SK-N-SH (cell line): ENCODE measurements at regions not wholly inside any gene's neighbourhood (a gene's known extent, or its start where the extent isn't known, plus 50 kb on each side); places are given as distances from the start of the nearest gene placed in this dataset.

Experiments
- CTCF ChIA-PET: fragments of 300-600, 350-600 bp; formaldehyde crosslinking; extraction: SDS; loops from one replicate; lab custom pipeline; 2021; lab: Yijun Ruan, JAX
- POLR2A ChIA-PET: fragments of 350-600 bp; sonication (Branson Sonifier 250); formaldehyde crosslinking; extraction: SDS; loops from one replicate; lab custom pipeline; 2020; ENCODE audit warnings: antibody characterized with exemption, inconsistent platforms; lab: Yijun Ruan, JAX
- DNase-seq: peaks from one replicate; pipeline ENCODE4 v3.0.0; 2012
- H2AFZ ChIP-seq: fragments of 200-600 bp; sonication (generic); 2 replicates; pipeline ENCODE4 v1.8.1; 2016; ENCODE audit warnings: antibody characterized with exemption, mild to moderate bottlenecking, low read depth
- H3F3A ChIP-seq: fragments of 200-600 bp; sonication (generic); replicated peaks from 2 replicates; pipeline ENCODE3; 2016; ENCODE audit warnings: antibody characterized with exemption, mild to moderate bottlenecking; ENCODE audit not compliant: insufficient read depth
- H3K27ac ChIP-seq, 2 experiments: fragments of 200-500 bp in 1 of 2; fragments of 200-600 bp in 1 of 2; sonication (Bioruptor generic) in 1 of 2; sonication (generic), shearing (Covaris generic) in 1 of 2; 2 replicates each; pipeline versions ENCODE4 v1.5.1 to v1.6.1; 2014 to 2016; ENCODE audit warnings: low read depth in 2 of 2, inconsistent platforms in 1 of 2, low read length in 1 of 2, mild to moderate bottlenecking in 1 of 2, mixed read lengths in 1 of 2
- H3K27me3 ChIP-seq: fragments of 200-600 bp; sonication (generic), shearing (Covaris generic); 2 replicates; pipeline ENCODE4 v1.6.1; 2016; ENCODE audit warnings: mixed run types; ENCODE audit not compliant: insufficient read depth
- H3K36me3 ChIP-seq, 2 experiments: fragments of 200-500 bp in 1 of 2; fragments of 200-600 bp in 1 of 2; sonication (Bioruptor generic) in 1 of 2; sonication (generic) in 1 of 2; replicated peaks in 1 of 2; 2 replicates each; pipeline versions ENCODE3 to v1.5.1; 2014 to 2016; ENCODE audit warnings: low read length in 1 of 2, mild to moderate bottlenecking in 1 of 2; ENCODE audit not compliant: insufficient read depth in 2 of 2, control insufficient read depth in 1 of 2
- H3K4me1 ChIP-seq, 2 experiments: fragments of 200-500 bp in 1 of 2; fragments of 200-600 bp in 1 of 2; sonication (Bioruptor generic) in 1 of 2; sonication (generic), shearing (Covaris generic) in 1 of 2; 2 replicates each; pipeline versions ENCODE4 v1.5.1 to v1.6.1; 2014 to 2016; ENCODE audit warnings: low read depth in 1 of 2, low read length in 1 of 2, mixed run types in 1 of 2; ENCODE audit not compliant: insufficient read depth in 2 of 2, control insufficient read depth in 1 of 2
- H3K4me2 ChIP-seq: fragments of 200-600 bp; sonication (generic), shearing (Covaris generic); 2 replicates; pipeline ENCODE4 v1.6.1; 2017; ENCODE audit warnings: mixed run types
- H3K4me3 ChIP-seq, 2 experiments: fragments of 200-500 bp in 1 of 2; fragments of 200-600 bp in 1 of 2; sonication (Bioruptor generic) in 1 of 2; sonication (generic), shearing (Covaris generic) in 1 of 2; 2 replicates each; pipeline versions ENCODE4 v1.5.1 to v1.8.1; 2014 to 2016; ENCODE audit warnings: low read depth in 2 of 2, inconsistent platforms in 1 of 2, low read length in 1 of 2, mild to moderate bottlenecking in 1 of 2, mixed read lengths in 1 of 2, moderate library complexity in 1 of 2
- H3K79me2 ChIP-seq: fragments of 200-600 bp; sonication (generic); 2 replicates; pipeline ENCODE4 v1.8.1; 2017; ENCODE audit warnings: mild to moderate bottlenecking; ENCODE audit not compliant: insufficient read depth
- H3K9ac ChIP-seq: fragments of 200-600 bp; sonication (generic); 2 replicates; pipeline ENCODE4 v1.6.1; 2017; ENCODE audit warnings: mixed run types
- H3K9me2 ChIP-seq: fragments of 200-600 bp; sonication (generic); 2 replicates; pipeline ENCODE4 v1.6.1; 2017; ENCODE audit warnings: mixed run types
- H3K9me3 ChIP-seq: fragments of 200-600 bp; sonication (generic); 2 replicates; pipeline ENCODE4 v1.6.1; 2017; ENCODE audit warnings: mixed run types, mild to moderate bottlenecking, moderate library complexity
- H4K20me1 ChIP-seq: fragments of 200-600 bp; sonication (generic); 2 replicates; pipeline ENCODE4 v1.6.1; 2017; ENCODE audit warnings: mild to moderate bottlenecking, mixed run types; ENCODE audit not compliant: insufficient read depth
- CHD2 ChIP-seq: fragments of 150-350 bp; IDR thresholded peaks from 2 replicates; pipeline ENCODE4 v1.6.1; 2018; ENCODE audit warnings: low read length; ENCODE audit not compliant: partially characterized antibody
- ELF1 ChIP-seq: IDR thresholded peaks from 2 replicates; pipeline ENCODE4 v1.4.0; 2012
- EP300 ChIP-seq, 2 experiments: IDR thresholded peaks; 2 replicates each; pipeline versions ENCODE4 v1.4.0 to v1.6.1; 2012; ENCODE audit warnings: borderline replicate concordance in 1 of 2, low read depth in 1 of 2, low read length in 1 of 2
- FOXJ3 ChIP-seq: sonication (generic); formaldehyde crosslinking; IDR thresholded peaks from 2 replicates; pipeline ENCODE4 v1.5.1; 2020; ENCODE audit warnings: mild to moderate bottlenecking, missing genetic modification reagents
- FOXM1 ChIP-seq: IDR thresholded peaks from 2 replicates; pipeline ENCODE4 v1.4.0; 2012; ENCODE audit warnings: low read depth, mild to moderate bottlenecking
- GABPA ChIP-seq: IDR thresholded peaks from 2 replicates; pipeline ENCODE4 v1.4.0; 2012; ENCODE audit warnings: low read depth, mild to moderate bottlenecking
- MEF2A ChIP-seq: IDR thresholded peaks from 2 replicates; pipeline ENCODE4 v1.4.0; 2012; ENCODE audit warnings: low read depth, borderline replicate concordance
- MXI1 ChIP-seq: IDR thresholded peaks from 2 replicates; pipeline ENCODE4 v1.6.1; 2012; ENCODE audit warnings: mild to moderate bottlenecking, low read depth, low read length, improper control_type of control experiment
- NRF1 ChIP-seq: IDR thresholded peaks from 2 replicates; pipeline ENCODE4 v1.6.1; 2012; ENCODE audit warnings: low read depth, mild to moderate bottlenecking, low read length
- POLR2AphosphoS5 ChIP-seq: IDR thresholded peaks from 2 replicates; pipeline ENCODE4 v1.6.1; 2012; ENCODE audit warnings: low read depth, low read length
- RAD21 ChIP-seq: IDR thresholded peaks from 2 replicates; pipeline ENCODE4 v1.6.1; 2012; ENCODE audit warnings: mild to moderate bottlenecking, low read length
- RCOR1 ChIP-seq: fragments of 150-350 bp; IDR thresholded peaks from 2 replicates; pipeline ENCODE4 v1.6.1; 2017; ENCODE audit warnings: antibody characterized with exemption, low read length
- RFX5 ChIP-seq: IDR thresholded peaks from 2 replicates; pipeline ENCODE4 v1.6.1; 2012; ENCODE audit warnings: mild to moderate bottlenecking, improper control_type of control experiment, low read length
- RXRA ChIP-seq: IDR thresholded peaks from 2 replicates; pipeline ENCODE4 v1.4.0; 2012; ENCODE audit warnings: low read depth, mild to moderate bottlenecking, borderline replicate concordance
- SIN3A ChIP-seq: IDR thresholded peaks from 2 replicates; pipeline ENCODE4 v1.6.1; 2012; ENCODE audit warnings: low read depth, mild to moderate bottlenecking, low read length, moderate library complexity, borderline replicate concordance
- SMC3 ChIP-seq: IDR thresholded peaks from 2 replicates; pipeline ENCODE4 v1.6.1; 2012; ENCODE audit warnings: low read depth, low read length, improper control_type of control experiment
- TAF1 ChIP-seq: IDR thresholded peaks from 2 replicates; pipeline ENCODE4 v1.6.1; 2012; ENCODE audit warnings: low read depth, mild to moderate bottlenecking, low read length, moderate library complexity, borderline replicate concordance
- TCF12 ChIP-seq: IDR thresholded peaks from 2 replicates; pipeline ENCODE4 v1.4.0; 2012
- TEAD4 ChIP-seq: IDR thresholded peaks from 2 replicates; pipeline ENCODE4 v1.4.0; 2012; ENCODE audit warnings: mild to moderate bottlenecking, borderline replicate concordance; ENCODE audit not compliant: insufficient read depth
- YY1 ChIP-seq: IDR thresholded peaks from 2 replicates; pipeline ENCODE4 v1.4.0; 2012; ENCODE audit warnings: low read depth, mild to moderate bottlenecking
- WGBS: methylation state at CpG from one replicate; pipeline ENCODE4 v1.1.6; 2017; ENCODE audit warnings: low lambda C conversion rate; 5-methylcytosine and 5-hydroxymethylcytosine counted together
- TF ChIP-seq, protein P1 (sequence below): IDR thresholded peaks from 2 replicates; pipeline ENCODE4 v1.4.0; 2012; ENCODE audit warnings: low read depth, borderline replicate concordance
- TF ChIP-seq, protein P2 (sequence below): fragments of 200-600 bp; sonication (generic); IDR thresholded peaks from 2 replicates; pipeline ENCODE4 v1.6.1; 2017; ENCODE audit warnings: antibody characterized with exemption, mild to moderate bottlenecking, moderate library complexity
- TF ChIP-seq, protein P3 (sequence below): fragments of 150-350 bp; IDR thresholded peaks from 2 replicates; pipeline ENCODE4 v1.6.1; 2016; ENCODE audit warnings: mild to moderate bottlenecking, low read depth, low read length
- TF ChIP-seq, protein P4 (sequence below): fragments of 150-350 bp; IDR thresholded peaks from 2 replicates; pipeline ENCODE4 v1.6.1; 2017; ENCODE audit warnings: antibody characterized with exemption, low read length, low read depth, borderline replicate concordance
- TF ChIP-seq, protein P5 (sequence below): IDR thresholded peaks from 2 replicates; pipeline ENCODE4 v1.4.0; 2012; ENCODE audit warnings: low read depth, borderline replicate concordance
- TF ChIP-seq, protein P6 (sequence below): IDR thresholded peaks from 2 replicates; pipeline ENCODE4; 2012
- TF ChIP-seq, protein P7 (sequence below): IDR thresholded peaks from 2 replicates; pipeline ENCODE4 v1.4.0; 2012; ENCODE audit warnings: low read depth

DNA sequence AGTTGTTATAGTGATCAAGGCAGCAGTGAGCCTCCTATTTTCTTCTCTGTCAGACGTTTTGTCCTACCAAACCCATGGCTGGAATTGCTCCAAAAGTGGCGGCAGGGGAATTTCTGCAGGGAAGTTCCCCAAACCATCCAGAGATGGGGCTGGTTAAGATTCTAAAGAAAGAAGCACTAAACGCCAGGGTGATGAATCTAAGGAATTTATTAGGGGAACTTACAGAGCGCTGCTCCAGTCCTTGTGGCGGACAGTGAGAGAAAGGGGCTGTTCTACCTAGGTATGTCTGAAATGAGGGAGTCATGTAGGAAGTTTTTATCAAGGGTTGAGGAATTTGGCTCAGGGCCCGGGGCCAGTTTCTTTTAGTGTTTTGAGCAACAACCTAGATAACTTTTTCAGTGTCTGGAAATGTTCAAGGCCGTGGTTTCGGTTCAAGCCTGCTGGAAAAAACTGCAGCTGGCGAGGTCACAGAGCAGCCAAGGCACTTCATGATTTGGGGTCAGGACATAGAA is 222.4 kb upstream of the B3GALT2 start:
- Histone ChIP-seq H3K9ac (peak overlapping the region; percentile 52), H3K27me3 (no peaks in the 10 kb centered on the region), H3K36me3 (no peaks in the 10 kb centered on the region), H4K20me1 (no peaks in the 10 kb centered on the region), H3K27ac (peak overlapping the region; percentile 70 to 92), H2AFZ (peak overlapping the region; percentile 71), H3K4me2 (peak overlapping the region; percentile 74), H3K79me2 (no peaks in the 10 kb centered on the region), H3K9me3 (no peaks in the 10 kb centered on the region), H3F3A (peaks cover 8% of the 10 kb centered on the region), H3K9me2 (no peaks in the 10 kb centered on the region), H3K4me3 (peak overlapping the region; percentile 30 to 53; a peak in 3 of 4 replicates), H3K4me1 (peaks cover 0 to 7% of the 10 kb centered on the region in 2 experiments; a peak in 1 of 4 replicates)
- CTCF ChIA-PET: no interaction called here
- POLR2A ChIA-PET: no interaction called here
- DNase-seq: no peak
- 9% methylated on average over 9 of the region's 9 CpGs for WGBS
- TF ChIP-seq CHD2 (no peak), FOXM1 (no peak), RFX5 (no peak), TAF1 (no peak), EP300 (IDR thresholded peaks at IDR 0.05; ENCODE audit: borderline replicate concordance in 1 of 2, low read depth in 1 of 2, low read length in 1 of 2) (peak; percentile 22 to 58; a peak in 2 of 4 replicates), POLR2AphosphoS5 (peak; percentile 41; the same call in 1 of the 2 replicates), MXI1 (no peak), GABPA (no peak), RAD21 (no peak), NRF1 (no peak), FOXJ3 (CRISPR knock-in tag) (no peak), RCOR1 (no peak), SMC3 (peak; percentile 3; the same call in 1 of the 2 replicates), RXRA (no peak; the same call in none of the 2 replicates), TCF12 (peak; percentile 73), SIN3A (0 out of 2 replicates have a peak, but pooled peaks have one; percentile 26), YY1 (no peak), MEF2A (no peak), ELF1 (0 out of 2 replicates have a peak, but pooled peaks have one; percentile 24), TEAD4 (peak; percentile 67; the same call in 1 of the 2 replicates)
- TF ChIP-seq, protein P1, sequence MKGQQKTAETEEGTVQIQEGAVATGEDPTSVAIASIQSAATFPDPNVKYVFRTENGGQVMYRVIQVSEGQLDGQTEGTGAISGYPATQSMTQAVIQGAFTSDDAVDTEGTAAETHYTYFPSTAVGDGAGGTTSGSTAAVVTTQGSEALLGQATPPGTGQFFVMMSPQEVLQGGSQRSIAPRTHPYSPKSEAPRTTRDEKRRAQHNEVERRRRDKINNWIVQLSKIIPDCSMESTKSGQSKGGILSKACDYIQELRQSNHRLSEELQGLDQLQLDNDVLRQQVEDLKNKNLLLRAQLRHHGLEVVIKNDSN: no peak
- TF ChIP-seq, protein P2, sequence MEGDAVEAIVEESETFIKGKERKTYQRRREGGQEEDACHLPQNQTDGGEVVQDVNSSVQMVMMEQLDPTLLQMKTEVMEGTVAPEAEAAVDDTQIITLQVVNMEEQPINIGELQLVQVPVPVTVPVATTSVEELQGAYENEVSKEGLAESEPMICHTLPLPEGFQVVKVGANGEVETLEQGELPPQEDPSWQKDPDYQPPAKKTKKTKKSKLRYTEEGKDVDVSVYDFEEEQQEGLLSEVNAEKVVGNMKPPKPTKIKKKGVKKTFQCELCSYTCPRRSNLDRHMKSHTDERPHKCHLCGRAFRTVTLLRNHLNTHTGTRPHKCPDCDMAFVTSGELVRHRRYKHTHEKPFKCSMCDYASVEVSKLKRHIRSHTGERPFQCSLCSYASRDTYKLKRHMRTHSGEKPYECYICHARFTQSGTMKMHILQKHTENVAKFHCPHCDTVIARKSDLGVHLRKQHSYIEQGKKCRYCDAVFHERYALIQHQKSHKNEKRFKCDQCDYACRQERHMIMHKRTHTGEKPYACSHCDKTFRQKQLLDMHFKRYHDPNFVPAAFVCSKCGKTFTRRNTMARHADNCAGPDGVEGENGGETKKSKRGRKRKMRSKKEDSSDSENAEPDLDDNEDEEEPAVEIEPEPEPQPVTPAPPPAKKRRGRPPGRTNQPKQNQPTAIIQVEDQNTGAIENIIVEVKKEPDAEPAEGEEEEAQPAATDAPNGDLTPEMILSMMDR: peak; percentile 32; the same call in 1 of the 2 replicates
- TF ChIP-seq, protein P3, sequence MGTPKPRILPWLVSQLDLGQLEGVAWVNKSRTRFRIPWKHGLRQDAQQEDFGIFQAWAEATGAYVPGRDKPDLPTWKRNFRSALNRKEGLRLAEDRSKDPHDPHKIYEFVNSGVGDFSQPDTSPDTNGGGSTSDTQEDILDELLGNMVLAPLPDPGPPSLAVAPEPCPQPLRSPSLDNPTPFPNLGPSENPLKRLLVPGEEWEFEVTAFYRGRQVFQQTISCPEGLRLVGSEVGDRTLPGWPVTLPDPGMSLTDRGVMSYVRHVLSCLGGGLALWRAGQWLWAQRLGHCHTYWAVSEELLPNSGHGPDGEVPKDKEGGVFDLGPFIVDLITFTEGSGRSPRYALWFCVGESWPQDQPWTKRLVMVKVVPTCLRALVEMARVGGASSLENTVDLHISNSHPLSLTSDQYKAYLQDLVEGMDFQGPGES: no peak
- TF ChIP-seq, protein P4, sequence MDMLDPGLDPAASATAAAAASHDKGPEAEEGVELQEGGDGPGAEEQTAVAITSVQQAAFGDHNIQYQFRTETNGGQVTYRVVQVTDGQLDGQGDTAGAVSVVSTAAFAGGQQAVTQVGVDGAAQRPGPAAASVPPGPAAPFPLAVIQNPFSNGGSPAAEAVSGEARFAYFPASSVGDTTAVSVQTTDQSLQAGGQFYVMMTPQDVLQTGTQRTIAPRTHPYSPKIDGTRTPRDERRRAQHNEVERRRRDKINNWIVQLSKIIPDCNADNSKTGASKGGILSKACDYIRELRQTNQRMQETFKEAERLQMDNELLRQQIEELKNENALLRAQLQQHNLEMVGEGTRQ: no peak
- TF ChIP-seq, protein P5, sequence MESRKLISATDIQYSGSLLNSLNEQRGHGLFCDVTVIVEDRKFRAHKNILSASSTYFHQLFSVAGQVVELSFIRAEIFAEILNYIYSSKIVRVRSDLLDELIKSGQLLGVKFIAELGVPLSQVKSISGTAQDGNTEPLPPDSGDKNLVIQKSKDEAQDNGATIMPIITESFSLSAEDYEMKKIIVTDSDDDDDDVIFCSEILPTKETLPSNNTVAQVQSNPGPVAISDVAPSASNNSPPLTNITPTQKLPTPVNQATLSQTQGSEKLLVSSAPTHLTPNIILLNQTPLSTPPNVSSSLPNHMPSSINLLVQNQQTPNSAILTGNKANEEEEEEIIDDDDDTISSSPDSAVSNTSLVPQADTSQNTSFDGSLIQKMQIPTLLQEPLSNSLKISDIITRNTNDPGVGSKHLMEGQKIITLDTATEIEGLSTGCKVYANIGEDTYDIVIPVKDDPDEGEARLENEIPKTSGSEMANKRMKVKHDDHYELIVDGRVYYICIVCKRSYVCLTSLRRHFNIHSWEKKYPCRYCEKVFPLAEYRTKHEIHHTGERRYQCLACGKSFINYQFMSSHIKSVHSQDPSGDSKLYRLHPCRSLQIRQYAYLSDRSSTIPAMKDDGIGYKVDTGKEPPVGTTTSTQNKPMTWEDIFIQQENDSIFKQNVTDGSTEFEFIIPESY: 0 out of 2 replicates have a peak, but pooled peaks have one; percentile 17
- TF ChIP-seq, protein P6, sequence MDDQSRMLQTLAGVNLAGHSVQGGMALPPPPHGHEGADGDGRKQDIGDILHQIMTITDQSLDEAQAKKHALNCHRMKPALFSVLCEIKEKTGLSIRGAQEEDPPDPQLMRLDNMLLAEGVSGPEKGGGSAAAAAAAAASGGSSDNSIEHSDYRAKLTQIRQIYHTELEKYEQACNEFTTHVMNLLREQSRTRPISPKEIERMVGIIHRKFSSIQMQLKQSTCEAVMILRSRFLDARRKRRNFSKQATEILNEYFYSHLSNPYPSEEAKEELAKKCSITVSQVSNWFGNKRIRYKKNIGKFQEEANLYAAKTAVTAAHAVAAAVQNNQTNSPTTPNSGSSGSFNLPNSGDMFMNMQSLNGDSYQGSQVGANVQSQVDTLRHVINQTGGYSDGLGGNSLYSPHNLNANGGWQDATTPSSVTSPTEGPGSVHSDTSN: peak; percentile 44
- TF ChIP-seq, protein P7, sequence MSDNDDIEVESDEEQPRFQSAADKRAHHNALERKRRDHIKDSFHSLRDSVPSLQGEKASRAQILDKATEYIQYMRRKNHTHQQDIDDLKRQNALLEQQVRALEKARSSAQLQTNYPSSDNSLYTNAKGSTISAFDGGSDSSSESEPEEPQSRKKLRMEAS: 0 out of 2 replicates have a peak, but pooled peaks have one; percentile 27
